ENCODE measurements at regions not wholly inside any gene's neighbourhood (a gene's known extent, or its start where the extent isn't known, plus 50 kb on each side); places are given as distances from the start of the nearest gene placed in this dataset.
"Not testable (repeated sequence)": the region's sequence is repeated elsewhere in the genome, so short reads cannot be mapped to it uniquely, and the experiment has no call there.

DNA sequence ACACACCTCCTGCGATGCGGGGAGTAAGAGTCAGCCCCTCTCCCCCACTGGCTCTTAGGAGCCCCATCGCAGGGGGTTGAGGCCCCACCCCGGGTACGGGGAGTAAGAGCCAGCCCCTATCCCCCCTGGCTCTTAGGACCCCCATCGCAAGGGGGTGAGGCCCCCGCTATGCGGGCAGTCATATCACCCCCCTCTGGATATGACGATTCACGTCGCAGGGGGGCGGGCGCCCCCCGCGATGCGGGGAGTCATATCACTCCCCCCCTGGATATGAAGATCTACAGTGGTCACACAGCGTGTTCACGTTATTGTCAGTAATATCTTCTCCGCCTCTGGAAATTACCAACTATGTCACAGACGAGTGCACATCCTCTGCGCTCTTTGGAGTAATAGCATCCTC lies 61.1 kb downstream of the DEFB131A start:
- DNase-seq: not testable (repeated sequence)

DNA sequence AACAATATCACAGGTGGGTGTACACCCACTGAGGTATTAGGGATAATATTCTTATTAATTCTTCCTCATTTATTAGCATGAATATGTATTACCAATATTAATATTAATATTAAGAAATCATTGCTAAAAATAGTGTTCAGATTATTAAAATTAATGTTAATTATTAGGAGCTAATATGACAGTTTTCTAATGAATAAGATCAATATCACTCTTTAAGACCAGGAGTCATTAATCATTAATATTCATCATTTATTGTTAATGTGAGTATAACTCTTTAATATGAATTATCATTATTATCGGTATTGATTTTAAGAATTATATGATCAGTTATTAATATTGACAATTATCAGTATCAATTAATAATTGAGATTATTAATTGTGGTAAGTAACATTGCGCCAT lies 62.5 kb downstream of the DEFB131A start:
- not testable (repeated sequence) for DNase-seq

DNA sequence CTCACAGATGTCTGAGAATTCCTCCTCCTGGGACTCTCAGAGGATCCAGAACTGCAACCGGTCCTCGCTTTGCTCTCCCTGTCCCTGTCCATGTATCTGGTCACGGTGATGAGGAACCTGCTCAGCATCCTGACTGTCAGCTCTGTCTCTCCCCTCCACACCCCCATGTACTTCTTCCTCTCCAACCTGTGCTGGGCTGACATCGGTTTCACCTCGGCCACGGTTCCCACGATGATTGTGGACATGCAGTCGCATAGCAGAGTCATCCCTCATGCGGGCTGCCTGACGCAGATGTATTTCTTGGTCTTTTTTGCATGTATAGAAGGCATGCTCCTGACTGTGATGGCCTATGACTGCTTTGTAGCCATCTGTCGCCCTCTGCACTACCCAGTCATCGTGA lies 68.7 kb downstream of the DEFB131A start:
- not testable (repeated sequence) for DNase-seq

DNA sequence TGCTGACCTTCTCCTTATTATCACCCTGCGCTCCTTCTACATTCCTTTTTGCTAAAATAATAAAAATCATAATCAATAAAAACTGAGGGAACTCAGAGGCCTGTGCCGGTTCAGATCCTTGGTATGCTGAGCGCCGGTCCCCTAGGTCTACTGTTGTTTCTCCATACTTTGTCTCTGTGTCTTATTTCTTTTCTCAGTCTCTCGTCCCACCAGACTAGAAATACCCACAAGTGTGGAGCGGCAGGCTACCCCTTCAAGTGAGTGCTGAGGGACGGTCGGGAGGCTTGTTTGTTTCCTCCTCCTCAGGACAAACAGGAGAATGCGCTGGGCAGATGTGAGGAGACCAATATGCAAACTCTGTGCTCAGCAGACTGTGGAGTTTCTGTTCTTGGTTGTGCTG lies 75.4 kb downstream of the DEFB131A start:
- not testable (repeated sequence) for DNase-seq

DNA sequence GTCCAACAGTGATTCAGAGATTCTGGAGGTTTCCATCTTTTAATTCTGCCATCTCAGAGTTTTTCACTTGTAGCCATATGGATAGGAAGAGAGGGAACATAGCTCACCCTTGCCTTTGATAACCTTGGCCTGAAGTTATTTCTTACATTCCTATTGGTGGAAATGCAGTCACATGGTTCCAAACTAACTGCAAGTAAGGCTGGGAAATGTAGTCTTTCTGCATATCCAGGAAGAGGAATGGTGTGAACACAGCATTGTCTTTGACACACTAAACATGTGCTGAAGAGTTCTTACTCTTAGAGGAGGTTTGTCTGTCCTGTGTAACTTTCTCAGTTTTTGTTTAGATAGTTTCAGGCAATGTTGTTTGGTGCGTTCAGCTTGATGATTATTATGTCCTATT lies 78.7 kb downstream of the DEFB131A start:
- DNase-seq: not testable (repeated sequence)

DNA sequence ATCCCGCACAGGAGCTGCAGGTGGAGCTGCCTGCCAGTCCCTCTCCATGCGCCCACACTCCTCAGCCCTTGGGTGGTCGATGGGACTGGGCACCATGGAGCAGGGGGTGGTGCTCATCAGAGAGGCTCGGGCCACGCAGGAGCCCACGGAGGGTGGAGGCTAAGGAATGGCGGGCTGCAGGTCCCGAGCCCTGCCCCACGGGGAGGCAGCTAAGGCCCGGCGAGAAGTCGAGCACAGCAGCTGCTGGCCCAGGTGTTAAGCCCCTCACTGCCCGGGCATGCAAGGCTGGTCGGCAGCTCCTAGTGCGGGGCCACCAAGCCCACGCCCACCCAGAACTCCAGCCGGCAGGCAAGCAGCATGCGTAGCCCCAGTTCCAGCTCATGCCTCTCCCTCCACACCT lies 80.2 kb downstream of the DEFB131A start:
- not testable (repeated sequence) for DNase-seq

DNA sequence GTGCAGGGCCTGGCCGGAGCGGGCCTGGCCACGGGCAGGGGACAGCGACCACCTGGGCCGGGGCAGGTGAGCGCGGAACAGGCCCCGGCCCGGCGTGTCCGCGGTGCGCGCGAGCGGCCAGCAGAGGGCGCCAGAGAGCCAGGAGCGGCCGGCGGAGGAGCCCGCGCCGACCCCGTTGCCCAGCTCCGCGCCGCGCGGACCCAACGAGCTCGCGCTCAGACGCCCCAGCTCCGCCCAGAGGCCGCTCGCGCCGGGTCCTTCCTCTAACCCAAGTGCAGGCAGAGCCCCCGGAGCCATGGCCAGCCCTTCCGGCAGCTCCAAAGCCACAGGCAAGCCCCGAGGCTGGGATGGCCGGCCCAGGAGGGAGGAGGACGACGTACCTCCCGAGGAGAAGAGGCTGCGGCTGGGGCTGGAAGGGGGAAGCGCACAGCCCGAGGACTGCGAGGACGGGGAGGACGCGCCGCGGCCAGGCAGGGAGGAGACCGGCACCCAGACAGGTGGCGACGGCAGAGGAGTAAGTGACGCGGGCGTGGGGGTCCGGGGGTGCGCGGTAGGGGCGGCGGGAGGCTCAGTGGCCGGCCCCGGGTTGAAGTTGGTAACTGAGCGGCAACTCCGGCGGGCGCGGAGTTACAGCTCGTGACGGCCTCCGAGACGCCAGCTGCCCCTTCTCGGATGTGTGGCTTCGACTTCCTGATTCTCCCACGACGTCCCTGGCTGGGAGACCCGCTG lies 88.1 kb downstream of the DEFB131A start:
- peak; percentile 66 for DNase-seq

DNA sequence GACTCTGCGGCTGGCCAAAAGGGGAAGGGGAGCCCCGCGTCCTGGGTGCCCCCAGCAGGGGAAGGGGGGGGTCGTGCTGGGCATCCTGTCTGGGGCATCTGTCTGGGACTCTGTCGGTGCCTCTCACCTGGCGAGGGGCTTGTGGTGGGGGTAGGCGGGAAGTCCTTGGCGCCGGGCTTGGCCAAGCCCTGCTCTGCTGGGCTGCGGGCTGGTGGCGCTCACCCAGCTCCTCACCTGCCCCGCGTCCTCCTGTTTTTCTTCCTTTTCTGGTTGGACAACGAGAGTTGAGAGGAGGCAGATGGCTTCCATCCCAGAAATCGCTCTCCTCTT lies 88.6 kb downstream of the DEFB131A start:
- DNase-seq: not testable (repeated sequence)

DNA sequence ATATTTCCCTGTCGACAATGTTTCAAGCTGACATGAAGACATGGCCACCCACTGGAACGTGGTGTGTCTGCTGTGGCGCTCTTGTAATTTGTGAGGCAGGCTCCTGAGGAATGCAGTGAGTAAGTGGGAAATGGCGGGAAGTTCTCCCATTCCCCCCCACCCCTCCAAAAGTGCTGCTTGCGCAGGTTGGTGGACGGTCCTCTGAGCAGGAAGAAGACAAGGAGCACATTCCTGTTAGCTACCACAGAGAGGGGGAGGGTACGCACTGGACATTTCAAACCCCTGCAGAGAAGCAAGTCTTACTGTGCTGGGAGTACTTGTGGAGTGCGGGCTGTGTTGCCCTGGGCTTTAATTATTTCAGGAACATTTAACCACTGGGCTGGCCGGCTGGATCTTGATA lies 92.9 kb downstream of the DEFB131A start:
- DNase-seq: not testable (repeated sequence)

DNA sequence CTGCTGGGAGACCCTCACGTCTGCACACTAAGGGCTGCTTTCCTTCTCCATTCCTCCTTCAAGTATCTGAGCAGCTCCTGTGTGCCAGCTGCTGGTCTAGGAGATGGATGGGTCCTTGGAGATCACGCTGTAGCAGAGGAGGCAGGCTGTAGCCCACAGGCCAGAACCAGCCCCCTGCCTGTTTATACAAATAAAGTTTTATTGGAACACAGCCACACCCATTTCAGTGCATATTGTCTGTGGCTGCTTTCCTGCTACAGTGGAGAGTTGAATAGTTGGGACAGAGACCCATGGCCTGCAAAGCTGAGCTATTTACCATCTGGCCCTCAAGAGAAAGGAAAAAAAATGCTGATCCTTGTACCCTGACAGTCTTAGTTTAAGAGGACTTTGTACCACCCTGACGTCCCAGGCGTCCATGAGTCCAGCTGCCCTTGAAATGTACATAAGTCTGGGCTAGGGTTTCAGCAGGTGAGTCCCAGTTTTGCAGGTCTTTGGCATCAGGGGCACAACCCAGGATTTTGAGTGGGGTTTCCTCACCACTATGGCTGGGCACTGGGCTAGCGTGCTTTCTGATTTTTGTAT lies 95.8 kb downstream of the DEFB131A start:
- DNase-seq: not testable (repeated sequence)

DNA sequence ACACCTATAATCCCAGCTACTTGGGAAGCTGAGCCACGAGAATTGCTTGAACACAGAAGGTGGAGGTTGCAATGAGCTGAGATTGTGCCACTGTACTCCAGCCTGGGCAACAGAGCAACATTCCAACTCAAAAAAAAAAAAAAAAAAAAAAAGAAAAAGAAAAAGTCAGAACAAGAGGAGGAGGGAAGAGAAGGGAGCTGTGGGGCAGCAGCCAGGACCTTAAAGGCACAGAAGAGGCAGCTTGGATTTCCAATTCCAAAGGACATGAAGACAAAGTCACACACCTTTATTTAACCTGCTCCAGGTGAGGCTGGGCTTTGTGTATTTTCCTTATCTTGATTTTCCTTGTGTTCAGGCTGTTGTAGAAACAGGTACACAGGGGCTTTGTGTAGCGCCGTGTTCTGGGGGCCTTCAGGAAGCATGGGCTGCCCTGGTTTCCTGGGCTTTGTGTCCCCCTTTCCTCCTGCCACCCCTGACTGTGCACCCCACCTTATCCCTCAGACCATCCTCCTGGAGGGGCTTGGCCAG lies 97.2 kb downstream of the DEFB131A start:
- not testable (repeated sequence) for DNase-seq

DNA sequence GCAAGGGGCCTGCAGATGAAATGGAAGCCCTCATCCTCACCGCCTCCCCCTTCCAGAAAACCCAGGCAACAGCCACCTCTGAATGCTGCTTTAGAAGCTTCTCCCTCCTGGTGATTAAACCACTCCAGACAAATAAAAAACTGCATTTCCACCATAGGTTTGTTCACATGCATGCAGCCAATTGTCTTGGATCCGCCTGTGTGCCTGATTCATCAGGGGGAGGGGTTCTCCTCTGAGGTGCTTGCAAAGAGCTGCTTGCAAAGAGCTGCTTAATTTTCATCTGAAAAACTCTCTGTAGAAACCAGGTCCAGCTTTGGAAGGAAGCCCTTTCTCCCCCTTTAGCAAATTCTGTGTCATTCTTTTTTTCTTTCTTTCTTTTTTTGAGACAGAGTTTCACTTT lies 100.6 kb downstream of the DEFB131A start:
- not testable (repeated sequence) for DNase-seq

DNA sequence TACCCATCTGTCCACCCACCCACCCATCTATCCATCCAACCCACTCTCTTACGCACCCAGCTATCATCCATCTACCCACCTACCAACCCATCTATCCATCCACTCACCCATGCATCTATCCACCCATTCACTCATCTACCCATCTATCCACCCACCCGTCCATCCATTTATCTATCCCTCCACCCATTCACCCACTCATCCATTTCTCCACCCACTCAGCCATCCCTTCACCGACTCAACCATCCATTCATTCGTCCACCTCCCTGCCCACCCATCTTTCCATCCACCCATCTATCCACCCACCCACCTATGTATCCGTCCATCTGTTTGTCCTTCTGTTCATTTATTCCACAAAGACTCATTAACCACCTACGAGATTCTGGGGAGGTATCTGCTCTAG lies 103.3 kb downstream of the DEFB131A start:
- DNase-seq: not testable (repeated sequence)

DNA sequence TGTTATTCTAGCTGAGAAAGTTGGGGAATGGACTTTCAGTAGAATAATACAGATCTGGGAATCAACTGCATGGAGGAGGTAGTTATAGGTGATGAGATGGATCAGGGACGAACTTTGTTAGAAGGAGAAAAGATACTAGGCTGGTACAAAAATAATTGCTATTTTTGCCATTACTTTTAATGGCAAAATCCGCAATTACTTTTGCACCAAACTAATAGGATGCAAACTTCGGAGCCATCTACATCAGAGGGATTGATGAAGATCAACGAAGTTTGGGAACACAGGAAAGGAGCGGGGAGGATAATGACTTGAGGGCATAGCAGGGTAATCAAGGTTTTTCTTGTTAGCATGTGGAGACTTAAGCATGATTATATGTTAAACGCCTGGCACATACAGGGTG lies 111.9 kb downstream of the DEFB131A start:
- not testable (repeated sequence) for DNase-seq

DNA sequence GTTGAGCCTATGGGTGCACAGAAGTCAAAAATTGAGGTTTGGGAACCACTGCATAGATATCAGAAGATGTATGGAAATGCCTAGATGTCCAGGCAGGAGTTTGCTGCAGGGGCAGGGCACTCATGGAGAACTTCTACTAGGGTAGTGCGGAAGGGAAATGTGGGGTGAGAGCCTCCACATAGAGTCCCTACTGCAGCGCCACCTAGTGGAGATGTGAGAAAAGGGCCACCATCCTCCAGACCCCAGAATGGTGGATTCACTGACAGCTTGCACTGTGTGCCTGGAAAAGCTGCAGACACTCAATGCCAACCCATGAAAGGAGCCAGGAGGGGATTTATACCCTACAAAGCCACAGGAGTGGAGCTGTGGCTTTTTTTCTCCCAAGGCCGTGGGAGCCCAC lies 133.7 kb downstream of the DEFB131A start:
- not testable (repeated sequence) for DNase-seq

DNA sequence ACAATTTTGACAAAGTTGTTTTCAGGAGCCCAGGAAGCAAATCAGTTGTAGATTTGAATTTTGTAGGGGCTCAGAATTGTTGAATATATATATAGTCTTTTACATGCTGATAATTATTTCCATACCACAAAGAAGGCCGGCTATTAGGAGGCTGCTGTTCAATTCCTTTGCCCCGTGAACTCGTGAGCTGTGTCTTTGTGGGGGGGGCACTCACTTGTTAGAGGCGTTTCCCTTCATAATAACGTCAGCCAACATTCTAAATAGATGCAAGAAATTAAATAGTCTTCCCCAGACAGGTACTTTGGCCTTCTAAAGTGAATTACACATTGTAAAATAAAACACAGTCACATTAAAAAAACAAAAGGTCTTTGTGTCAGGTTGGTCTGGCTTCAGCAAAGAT lies 138.7 kb downstream of the DEFB131A start:
- not testable (repeated sequence) for DNase-seq

DNA sequence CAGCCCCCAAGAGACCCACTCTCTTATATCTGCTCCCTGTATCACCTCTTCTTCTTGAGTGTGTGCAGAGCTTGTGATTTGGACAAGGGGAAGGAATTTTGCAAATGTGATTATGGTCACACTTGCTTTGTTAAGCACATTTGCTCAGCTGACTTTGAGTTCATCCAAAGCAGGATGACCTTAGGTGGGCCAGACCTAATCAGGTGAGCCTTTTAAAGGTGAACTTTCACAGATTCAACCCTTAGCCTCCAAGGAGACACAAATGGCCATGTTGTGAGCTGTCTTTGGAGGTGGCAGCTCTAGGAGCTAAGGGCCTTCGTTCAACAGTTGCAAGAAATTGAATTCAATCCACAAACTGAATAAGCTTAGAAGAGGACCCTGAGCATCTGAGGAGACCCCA lies 147.8 kb downstream of the DEFB131A start:
- DNase-seq: no peak

DNA sequence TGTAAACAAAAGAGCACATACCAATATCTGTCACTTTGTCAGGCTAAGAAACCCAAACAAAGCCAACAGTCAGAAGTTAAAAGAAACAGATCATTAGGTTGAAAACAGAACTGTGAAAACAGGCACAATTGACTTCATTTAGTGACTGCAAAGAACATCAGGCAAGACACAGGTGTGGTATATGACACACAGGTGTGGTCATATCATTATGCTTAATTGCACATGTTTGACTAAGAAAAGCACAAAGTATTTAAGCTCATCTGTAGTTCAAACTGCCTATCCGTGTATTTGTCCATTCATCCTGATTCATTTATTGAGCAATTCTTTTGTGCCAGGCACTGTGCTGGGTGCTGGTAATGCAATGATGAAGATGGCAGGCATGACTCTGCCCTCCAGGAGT lies 150.7 kb downstream of the DEFB131A start:
- DNase-seq: no peak

DNA sequence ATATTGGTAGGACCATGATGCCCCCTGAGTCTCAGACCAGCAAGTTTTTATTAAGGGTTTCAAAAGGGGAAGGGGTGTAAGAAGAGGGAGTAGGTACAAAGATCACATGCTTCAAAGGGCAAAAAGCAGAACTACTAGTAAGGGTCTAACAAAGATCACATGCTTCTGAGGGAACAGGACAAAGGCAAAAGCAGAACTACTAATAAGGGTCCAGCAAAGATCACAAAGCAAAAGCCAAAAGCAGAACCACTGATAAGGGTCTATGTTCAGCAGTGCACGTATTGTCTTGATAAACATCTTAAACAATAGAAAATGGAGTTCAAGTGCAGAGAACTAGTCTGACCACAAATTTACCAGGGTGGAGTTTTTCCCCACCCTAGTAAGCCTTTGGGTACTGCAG lies 151.3 kb downstream of the DEFB131A start:
- not testable (repeated sequence) for DNase-seq

DNA sequence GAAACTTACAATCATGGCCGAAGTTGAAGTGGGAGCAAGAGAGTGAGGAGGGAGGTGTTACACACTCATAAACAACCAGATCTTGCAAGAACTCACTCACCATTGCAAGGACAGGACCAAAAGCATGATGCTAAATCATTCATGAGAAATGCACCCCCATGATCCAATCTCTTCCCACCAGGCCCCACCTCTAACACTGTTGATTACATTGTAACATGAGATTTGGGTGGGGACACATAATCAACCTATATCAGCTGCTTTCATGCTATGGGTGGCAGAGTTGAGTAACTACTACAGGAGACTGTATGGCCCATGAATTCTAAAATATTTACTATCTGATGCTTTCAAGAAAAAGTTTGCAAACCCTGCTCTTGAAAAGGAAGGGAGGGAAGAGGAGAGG lies 155.1 kb downstream of the DEFB131A start:
- DNase-seq: no peak

DNA sequence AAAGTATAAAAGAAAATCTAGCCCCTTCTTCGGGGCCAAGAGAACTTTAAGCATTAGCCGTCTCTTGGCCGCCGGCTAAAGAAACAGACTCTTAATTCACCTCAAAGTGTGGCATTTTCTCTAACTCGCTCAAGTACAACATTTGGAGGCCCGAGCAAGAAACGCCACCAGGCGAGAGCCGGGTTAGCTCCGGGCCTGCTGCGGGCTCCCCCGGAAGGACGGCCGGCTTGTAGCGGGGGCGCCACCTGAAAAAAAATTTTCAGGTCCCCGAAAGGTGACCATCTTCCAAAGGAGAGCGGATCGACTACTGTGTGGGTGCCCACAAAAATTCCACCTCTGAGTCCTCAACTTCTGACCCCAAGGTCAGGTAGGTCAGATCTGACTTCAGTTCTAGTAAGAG lies 156.0 kb downstream of the DEFB131A start:
- no peak for DNase-seq

DNA sequence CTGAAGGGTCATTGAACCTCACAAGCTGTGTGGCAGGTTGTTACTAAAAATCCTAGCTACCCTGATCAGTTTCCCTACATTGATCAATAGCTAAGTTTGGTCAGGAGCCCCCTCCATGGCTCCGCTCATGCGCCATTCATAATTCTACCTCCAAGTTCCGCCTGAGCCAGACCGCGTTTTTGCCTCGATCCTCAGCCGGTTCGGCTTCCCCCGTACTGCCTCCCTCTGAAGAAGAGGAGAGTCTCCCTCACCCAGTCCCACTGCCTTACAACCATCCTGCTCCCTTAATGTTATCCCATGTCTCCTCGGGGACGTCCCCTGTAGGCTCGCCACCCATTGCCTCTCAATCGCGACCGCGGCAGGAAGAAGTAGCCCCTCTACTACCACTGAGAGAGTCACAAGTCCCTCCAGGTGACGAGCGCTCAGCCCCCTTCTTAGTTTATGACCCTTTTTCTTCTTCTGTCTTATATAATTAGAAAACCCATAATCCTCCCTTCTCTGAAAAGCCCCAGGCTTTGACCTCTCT lies 158.2 kb downstream of the DEFB131A start:
- DNase-seq: no peak

DNA sequence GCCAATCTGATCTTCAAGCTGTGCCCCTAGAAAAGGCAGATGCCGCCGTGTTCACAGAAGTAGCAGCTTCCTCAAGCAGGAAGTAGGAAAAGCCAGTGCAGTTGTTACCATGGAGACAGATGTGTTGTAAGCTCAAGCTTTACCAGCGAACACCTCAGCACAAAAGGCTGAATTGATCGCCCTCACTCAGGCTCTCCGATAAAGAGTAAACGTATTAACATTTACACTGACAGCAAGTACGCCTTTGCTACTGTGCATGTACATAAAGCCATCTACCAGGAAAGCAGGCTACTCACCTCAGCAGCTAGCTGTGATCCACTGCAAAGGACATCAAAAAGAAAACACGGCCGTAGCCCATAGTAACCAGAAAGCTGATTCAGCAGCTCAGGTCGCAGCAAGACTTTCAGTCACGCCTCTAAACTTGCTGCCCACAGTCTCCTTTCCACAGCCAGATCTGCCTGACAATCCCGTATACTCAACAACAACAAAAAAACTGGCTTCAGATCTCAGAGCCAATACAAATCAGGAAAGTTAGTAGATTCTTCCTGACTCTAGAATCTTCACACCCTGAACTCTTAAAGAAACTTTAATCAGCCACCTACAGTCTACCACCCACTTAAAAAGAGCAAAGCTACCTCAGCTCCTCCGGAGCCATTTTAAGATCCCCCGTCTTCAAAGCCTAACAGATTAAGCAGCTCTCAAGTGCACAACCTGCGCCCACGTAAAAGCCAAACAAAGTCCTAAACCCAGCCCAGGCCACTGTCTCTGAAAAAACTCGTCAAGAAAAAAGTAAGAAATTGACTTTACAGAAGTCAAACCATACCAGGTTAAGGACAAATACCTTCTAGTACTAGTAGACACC lies 160.0 kb downstream of the DEFB131A start:
- DNase-seq: not testable (repeated sequence)
